Memory B cell (primary cell): ENCODE measurements at regions not wholly inside any gene's neighbourhood (a gene's known extent, or its start where the extent isn't known, plus 50 kb on each side); places are given as distances from the start of the nearest gene placed in this dataset.

ENCODE experiments used
- ATAC-seq: fragments of 150-1000 bp; cut with Tn5 transposase; 2 replicates; pipeline ENCODE4 v1.10.0; 2021; ENCODE audit warnings: low read depth, mild to moderate bottlenecking, moderate library complexity
- DNase-seq, 2 donors: peaks; one replicate each; pipeline ENCODE4 v3.0.0; 2022; ENCODE audit warnings: low spot score in 2 of 2
- H3K27ac Mint-ChIP-seq: one replicate; pipeline ENCODE4 v1.8.0; 2022; ENCODE audit warnings: mild to moderate bottlenecking, moderate library complexity, mixed read lengths
- H3K27me3 Mint-ChIP-seq: one replicate; pipeline ENCODE4 v1.8.0; 2022; ENCODE audit warnings: mixed read lengths
- H3K36me3 Mint-ChIP-seq: one replicate; pipeline ENCODE4 v1.8.0; 2022; ENCODE audit warnings: mild to moderate bottlenecking, mixed read lengths
- H3K4me1 Mint-ChIP-seq: one replicate; pipeline ENCODE4 v1.8.0; 2022; ENCODE audit warnings: mixed read lengths
- H3K4me3 Mint-ChIP-seq: one replicate; pipeline ENCODE4 v1.8.0; 2022; ENCODE audit warnings: mild to moderate bottlenecking, moderate library complexity, mixed read lengths
- H3K9me3 Mint-ChIP-seq: one replicate; pipeline ENCODE4 v1.8.0; 2022; ENCODE audit warnings: mixed read lengths

DNA sequence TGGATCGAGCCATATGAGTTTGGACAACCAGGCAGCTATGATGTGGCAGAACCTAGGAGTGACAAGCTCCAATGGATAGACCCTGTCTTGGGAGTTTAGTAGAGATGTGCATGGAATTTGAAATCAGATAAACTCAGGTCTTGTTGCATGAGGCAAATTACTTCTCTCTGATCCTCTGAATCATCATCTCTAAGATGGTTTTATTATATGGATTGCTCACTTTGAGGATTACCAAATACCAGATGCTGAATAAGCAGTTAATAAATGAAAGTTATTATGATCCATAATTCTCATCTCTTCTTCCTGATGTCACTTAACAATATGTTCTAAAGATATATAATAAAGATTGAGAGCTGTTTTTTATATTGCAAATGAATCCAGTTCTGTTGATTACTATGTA lies 622.2 kb downstream of the NTRK3 start:
- Mint-ChIP-seq H3K4me1 (no peaks in the 10 kb centered on the region), H3K36me3 (no peaks in the 10 kb centered on the region), H3K27me3 (peaks cover 1% of the 10 kb centered on the region), H3K27ac (no peak overlapping the region), H3K4me3 (no peak overlapping the region), H3K9me3 (peaks cover 4% of the 10 kb centered on the region)
- DNase-seq, result no peak
- no peak for ATAC-seq

DNA sequence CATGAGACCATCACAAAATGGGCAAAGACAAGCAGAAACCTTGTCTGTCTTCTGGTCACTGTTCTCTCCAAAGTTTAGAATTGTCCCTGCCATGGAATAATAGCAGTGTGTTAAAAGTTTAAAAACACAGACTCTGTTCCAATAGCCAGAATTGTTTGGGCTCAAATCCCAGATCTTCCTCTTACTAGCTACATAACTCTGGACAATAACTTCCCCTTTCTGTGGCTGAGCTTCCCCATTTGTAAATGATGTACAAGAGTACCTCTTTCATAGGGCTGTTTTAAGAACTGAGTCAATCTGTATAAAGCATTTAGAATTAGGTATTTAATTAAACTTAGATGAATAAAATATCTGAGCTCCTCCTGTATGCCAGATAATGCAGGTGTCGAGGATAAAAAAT lies 623.0 kb downstream of the NTRK3 start:
- H3K27ac Mint-ChIP-seq, result no peak overlapping the region
- H3K4me1 Mint-ChIP-seq, result no peaks in the 10 kb centered on the region
- H3K36me3 Mint-ChIP-seq, result no peaks in the 10 kb centered on the region
- H3K9me3 Mint-ChIP-seq, result peaks cover 4% of the 10 kb centered on the region
- H3K27me3 Mint-ChIP-seq, result peaks cover 1% of the 10 kb centered on the region
- ATAC-seq (no peak), DNase-seq (no peak)
- no peak overlapping the region for H3K4me3 Mint-ChIP-seq

- DNase-seq, result no peak
- no peaks in the 10 kb centered on the region for H3K36me3 Mint-ChIP-seq
- no peaks in the 10 kb centered on the region for H3K4me1 Mint-ChIP-seq
- no peak for ATAC-seq
- no peak overlapping the region for H3K27ac Mint-ChIP-seq
- peaks cover 1% of the 10 kb centered on the region for H3K27me3 Mint-ChIP-seq
- peaks cover 4% of the 10 kb centered on the region for H3K9me3 Mint-ChIP-seq
- no peak overlapping the region for H3K4me3 Mint-ChIP-seq
Observed at GRCh38 chr15:87632364-87632763, 624.2 kb downstream of the NTRK3 start.

DNA sequence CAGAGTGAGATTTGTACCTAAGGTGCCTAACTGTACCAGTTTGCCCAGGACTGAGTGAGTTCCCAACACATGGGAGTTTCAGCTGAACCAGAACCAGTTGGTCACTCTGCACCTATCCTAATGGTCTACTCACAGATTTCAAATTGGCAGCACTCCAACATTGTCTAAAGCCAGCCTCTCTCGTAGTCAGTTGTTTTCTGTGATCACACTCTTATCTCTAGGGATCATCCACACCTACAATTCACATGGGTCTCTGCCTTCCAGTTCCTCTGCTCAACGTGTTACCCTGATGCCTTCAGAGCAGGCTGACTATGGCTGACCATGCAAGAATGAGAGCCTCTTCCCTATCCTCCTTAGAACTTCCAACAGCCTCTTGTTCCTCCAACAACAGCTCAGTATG lies 624.8 kb downstream of the NTRK3 start:
- no peaks in the 10 kb centered on the region for H3K4me1 Mint-ChIP-seq
- no peaks in the 10 kb centered on the region for H3K36me3 Mint-ChIP-seq
- DNase-seq, result no peak
- no peak for ATAC-seq
- no peak overlapping the region for H3K27ac Mint-ChIP-seq
- H3K9me3 Mint-ChIP-seq, result peaks cover 4% of the 10 kb centered on the region
- H3K27me3 Mint-ChIP-seq, result peaks cover 1% of the 10 kb centered on the region
- no peak overlapping the region for H3K4me3 Mint-ChIP-seq

DNA sequence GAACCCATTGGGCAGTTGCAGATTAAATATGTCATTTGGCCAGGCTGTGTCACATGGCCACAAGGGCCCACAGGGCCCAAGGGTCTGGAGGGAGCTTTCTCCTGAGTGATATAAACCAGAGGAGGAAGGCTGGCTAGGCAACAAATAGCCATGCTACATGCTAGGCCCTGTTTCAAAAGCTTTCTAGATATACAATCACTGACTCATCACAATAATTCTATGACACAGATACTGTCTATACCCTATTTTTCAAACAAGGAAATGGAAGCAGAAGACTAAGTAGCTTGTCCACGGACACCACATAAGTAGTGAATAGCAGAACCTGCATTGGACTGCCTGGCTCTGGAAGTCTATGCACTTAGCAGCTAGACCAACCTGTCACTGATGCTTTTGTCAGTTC lies 625.4 kb downstream of the NTRK3 start:
- Mint-ChIP-seq H3K27me3 (peaks cover 1% of the 10 kb centered on the region), H3K4me3 (no peak overlapping the region), H3K9me3 (peaks cover 4% of the 10 kb centered on the region), H3K36me3 (no peaks in the 10 kb centered on the region), H3K4me1 (no peaks in the 10 kb centered on the region), H3K27ac (no peak overlapping the region)
- ATAC-seq (no peak), DNase-seq (no peak)

DNA sequence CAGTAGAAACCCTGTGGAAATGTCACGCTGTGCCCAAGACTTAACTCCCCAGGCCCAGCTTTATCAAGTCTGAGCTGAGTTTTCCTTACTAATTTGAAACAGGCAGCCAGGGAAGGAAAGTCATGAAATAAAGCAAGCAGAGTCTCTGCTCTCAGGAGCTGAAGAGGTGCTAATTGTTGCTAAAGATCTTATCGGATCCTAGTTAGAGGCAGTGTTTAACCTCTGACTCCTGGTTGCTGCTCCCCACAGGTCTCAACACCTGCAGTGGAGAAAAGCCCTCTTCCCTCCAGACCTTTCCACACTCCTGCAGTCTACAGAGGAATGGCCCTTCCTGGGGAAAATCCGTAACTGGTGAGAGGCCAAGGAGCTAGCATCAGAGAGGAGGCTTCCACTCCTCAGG lies 628.2 kb downstream of the NTRK3 start:
- ATAC-seq, result no peak
- H3K27me3 Mint-ChIP-seq, result no peaks in the 10 kb centered on the region
- no peaks in the 10 kb centered on the region for H3K4me1 Mint-ChIP-seq
- H3K4me3 Mint-ChIP-seq, result no peak overlapping the region
- no peak overlapping the region for H3K27ac Mint-ChIP-seq
- H3K9me3 Mint-ChIP-seq, result peaks cover 4% of the 10 kb centered on the region
- H3K36me3 Mint-ChIP-seq, result no peaks in the 10 kb centered on the region
- DNase-seq, result no peak

DNA sequence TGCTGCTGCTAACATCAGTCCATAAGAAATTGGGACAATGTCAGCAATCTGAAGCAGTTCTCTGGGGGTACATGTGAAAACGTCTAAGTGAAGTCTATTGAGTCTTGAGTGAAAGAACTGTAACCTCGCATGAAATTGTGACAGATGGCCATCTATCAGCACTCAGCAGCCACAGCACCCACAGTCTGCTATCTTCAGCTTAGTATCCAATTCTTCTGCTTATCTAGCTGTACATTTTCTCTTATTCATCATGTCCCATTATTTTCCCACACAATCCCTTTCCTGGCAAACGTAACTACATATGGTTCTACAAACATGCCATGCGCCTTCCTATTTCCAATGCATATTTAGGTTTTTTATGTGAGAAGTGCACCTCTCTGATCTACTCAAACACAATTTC lies 629.7 kb downstream of the NTRK3 start:
- peaks cover 2% of the 10 kb centered on the region for H3K36me3 Mint-ChIP-seq
- no peaks in the 10 kb centered on the region for H3K27me3 Mint-ChIP-seq
- H3K27ac Mint-ChIP-seq, result no peak overlapping the region
- no peak overlapping the region for H3K4me3 Mint-ChIP-seq
- no peaks in the 10 kb centered on the region for H3K4me1 Mint-ChIP-seq
- no peak for ATAC-seq
- DNase-seq, result no peak
- peaks cover 5% of the 10 kb centered on the region for H3K9me3 Mint-ChIP-seq

GRCh38 chr15:87623832-87624231 lies 632.7 kb downstream of the NTRK3 start:
- H3K27ac Mint-ChIP-seq, result no peak overlapping the region
- H3K27me3 Mint-ChIP-seq, result peaks cover under 1% of the 10 kb centered on the region
- H3K4me1 Mint-ChIP-seq, result no peaks in the 10 kb centered on the region
- H3K9me3 Mint-ChIP-seq, result peaks cover 9% of the 10 kb centered on the region
- no peak overlapping the region for H3K4me3 Mint-ChIP-seq
- ATAC-seq, result no peak
- H3K36me3 Mint-ChIP-seq, result peaks cover 2% of the 10 kb centered on the region
- no peak for DNase-seq

- no peak overlapping the region for H3K4me3 Mint-ChIP-seq
- H3K4me1 Mint-ChIP-seq, result peaks cover 2% of the 10 kb centered on the region
- no peak overlapping the region for H3K27ac Mint-ChIP-seq
- H3K27me3 Mint-ChIP-seq, result peaks cover 2% of the 10 kb centered on the region
- peaks cover 2% of the 10 kb centered on the region for H3K36me3 Mint-ChIP-seq
- peaks cover 11% of the 10 kb centered on the region for H3K9me3 Mint-ChIP-seq
- ATAC-seq, result no peak
- DNase-seq, result no peak
Observed at GRCh38 chr15:87620393-87620792, 636.1 kb downstream of the NTRK3 start.

- no peak for ATAC-seq
- Mint-ChIP-seq H3K4me1 (peaks cover 2% of the 10 kb centered on the region), H3K36me3 (peaks cover 2% of the 10 kb centered on the region), H3K27ac (no peak overlapping the region), H3K9me3 (peaks cover 13% of the 10 kb centered on the region), H3K4me3 (no peak overlapping the region), H3K27me3 (peaks cover 4% of the 10 kb centered on the region)
- DNase-seq, result no peak
Observed at GRCh38 chr15:87619161-87619960, 637.2 kb downstream of the NTRK3 start.

DNA sequence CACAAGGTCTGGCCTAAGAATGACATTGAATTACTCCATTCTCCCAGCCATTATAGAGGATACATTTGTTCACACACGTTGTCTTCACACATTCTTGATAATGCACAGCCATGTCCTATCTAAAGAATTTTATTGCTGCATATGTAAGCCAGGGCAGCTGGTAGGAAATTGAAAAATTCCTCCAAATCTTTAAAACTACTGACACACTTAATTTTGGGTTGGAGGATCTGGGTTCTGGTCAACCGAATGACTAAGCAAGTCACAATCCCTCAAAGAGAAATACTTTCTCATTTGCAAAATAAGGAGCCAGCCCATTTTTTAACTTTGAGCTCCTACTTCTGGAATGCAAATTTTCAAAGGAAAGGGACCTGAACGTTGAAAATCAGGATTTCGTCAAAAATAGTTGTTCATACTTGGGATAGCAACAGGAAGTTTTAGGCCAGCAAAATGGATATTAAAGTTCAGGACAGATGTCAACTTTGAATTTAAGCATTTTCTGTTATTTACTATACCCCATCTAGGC lies 638.3 kb downstream of the NTRK3 start:
- Mint-ChIP-seq H3K4me1 (peaks cover 2% of the 10 kb centered on the region), H3K36me3 (peaks cover 2% of the 10 kb centered on the region), H3K27ac (no peak overlapping the region), H3K9me3 (peaks cover 13% of the 10 kb centered on the region), H3K4me3 (no peak overlapping the region), H3K27me3 (peaks cover 4% of the 10 kb centered on the region)
- ATAC-seq, result no peak
- no peak for DNase-seq

- H3K9me3 Mint-ChIP-seq, result peaks cover 6% of the 10 kb centered on the region
- no peak overlapping the region for H3K4me3 Mint-ChIP-seq
- H3K27ac Mint-ChIP-seq, result no peak overlapping the region
- peaks cover 2% of the 10 kb centered on the region for H3K4me1 Mint-ChIP-seq
- H3K27me3 Mint-ChIP-seq, result peaks cover 4% of the 10 kb centered on the region
- H3K36me3 Mint-ChIP-seq, result no peaks in the 10 kb centered on the region
- ATAC-seq (no peak), DNase-seq (no peak)
Observed at GRCh38 chr15:87614704-87615103, 641.8 kb downstream of the NTRK3 start.

DNA sequence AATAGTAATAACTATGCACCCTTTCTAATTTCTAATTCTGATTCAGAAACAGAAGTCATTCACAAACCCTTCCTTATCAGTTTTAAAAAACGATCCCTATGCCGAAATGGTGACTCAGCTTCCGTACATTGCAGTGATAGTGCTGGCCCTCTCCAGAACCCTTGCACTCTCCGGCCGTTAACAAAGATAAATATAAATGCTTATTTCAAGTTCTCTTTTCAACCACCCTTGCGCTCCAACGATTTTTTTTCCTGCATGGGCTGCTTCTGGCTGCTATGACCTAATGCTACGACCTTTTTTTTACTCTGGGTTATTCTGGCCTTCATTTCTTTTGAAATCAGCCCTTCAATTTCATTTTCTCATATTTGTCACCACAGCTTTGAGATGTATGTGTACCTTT lies 646.2 kb downstream of the NTRK3 start:
- H3K27me3 Mint-ChIP-seq, result peaks cover 6% of the 10 kb centered on the region
- no peak overlapping the region for H3K27ac Mint-ChIP-seq
- peaks cover 7% of the 10 kb centered on the region for H3K9me3 Mint-ChIP-seq
- H3K4me3 Mint-ChIP-seq, result no peak overlapping the region
- no peaks in the 10 kb centered on the region for H3K4me1 Mint-ChIP-seq
- DNase-seq (no peak), ATAC-seq (no peak)
- no peaks in the 10 kb centered on the region for H3K36me3 Mint-ChIP-seq

- no peak overlapping the region for H3K27ac Mint-ChIP-seq
- H3K36me3 Mint-ChIP-seq, result no peaks in the 10 kb centered on the region
- H3K4me1 Mint-ChIP-seq, result no peaks in the 10 kb centered on the region
- ATAC-seq (no peak), DNase-seq (no peak)
- H3K9me3 Mint-ChIP-seq, result peaks cover 5% of the 10 kb centered on the region
- H3K27me3 Mint-ChIP-seq, result peaks cover 4% of the 10 kb centered on the region
- H3K4me3 Mint-ChIP-seq, result no peak overlapping the region
Observed at GRCh38 chr15:87609894-87610293, 646.6 kb downstream of the NTRK3 start.

DNA sequence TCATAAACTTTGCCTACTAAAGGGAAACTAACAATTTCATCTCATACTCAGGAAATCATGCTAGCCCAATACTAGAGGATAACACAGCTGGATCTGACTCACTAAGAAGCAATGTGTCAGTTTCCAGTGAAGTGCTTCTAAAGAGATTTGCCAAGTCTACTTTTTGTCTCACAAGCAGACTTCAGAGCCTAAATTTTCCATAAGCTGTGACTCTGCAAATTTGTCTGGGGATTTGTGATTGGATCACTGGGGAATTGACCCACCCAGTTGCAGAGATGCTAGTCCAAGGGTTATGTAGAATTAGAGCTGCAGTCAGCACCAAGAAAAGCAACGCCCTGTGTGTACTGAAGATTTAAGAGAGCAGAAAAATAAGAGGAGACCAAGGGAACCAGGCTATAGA lies 647.1 kb downstream of the NTRK3 start:
- no peak for ATAC-seq
- H3K4me3 Mint-ChIP-seq, result no peak overlapping the region
- H3K9me3 Mint-ChIP-seq, result peaks cover 5% of the 10 kb centered on the region
- peaks cover 4% of the 10 kb centered on the region for H3K27me3 Mint-ChIP-seq
- no peaks in the 10 kb centered on the region for H3K4me1 Mint-ChIP-seq
- H3K27ac Mint-ChIP-seq, result no peak overlapping the region
- H3K36me3 Mint-ChIP-seq, result no peaks in the 10 kb centered on the region
- no peak for DNase-seq
